DMS79 (cell line): ENCODE measurements at regions not wholly inside any gene's neighbourhood (a gene's known extent, or its start where the extent isn't known, plus 50 kb on each side); places are given as distances from the start of the nearest gene placed in this dataset.
"Not testable (repeated sequence)": the region's sequence is repeated elsewhere in the genome, so short reads cannot be mapped to it uniquely, and the experiment has no call there.

ENCODE experiments used
- DNase-seq: peaks from one replicate; lab custom pipeline; 2025; lab: John Stamatoyannopoulos, UW

- DNase-seq: no peak
These were observed 55.1 kb upstream of the STARD13 start for GRCh38 chr13:33340631-33341030.

DNA sequence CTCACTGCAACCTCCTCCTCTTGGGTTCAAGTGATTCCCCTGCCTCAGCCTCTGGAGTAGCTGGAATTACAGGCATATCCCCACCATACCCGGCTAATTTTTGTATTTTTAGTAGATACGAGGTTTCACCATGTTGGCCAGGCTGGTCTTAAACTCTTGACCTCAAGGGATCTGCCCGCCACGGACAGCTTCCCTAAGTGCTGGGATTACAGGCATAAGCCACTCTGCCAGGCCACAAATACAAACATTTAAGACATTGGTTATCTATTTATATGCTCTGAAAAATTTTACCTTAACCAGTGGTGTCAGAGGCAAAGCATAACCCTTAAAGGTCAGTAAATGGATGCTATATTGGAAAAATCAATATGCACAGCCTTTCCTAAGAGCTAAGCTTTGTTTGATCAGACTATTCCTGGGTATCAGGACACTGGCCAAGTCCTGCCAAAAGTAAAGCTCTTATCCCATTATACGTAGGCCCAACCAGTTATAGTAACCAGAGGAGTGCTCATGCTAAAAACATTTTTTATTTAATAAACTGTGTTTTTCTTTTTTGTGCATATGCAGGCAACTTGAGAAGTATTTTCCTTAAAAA, 56.4 kb upstream of the STARD13 start:
- DNase-seq: no peak

DNA sequence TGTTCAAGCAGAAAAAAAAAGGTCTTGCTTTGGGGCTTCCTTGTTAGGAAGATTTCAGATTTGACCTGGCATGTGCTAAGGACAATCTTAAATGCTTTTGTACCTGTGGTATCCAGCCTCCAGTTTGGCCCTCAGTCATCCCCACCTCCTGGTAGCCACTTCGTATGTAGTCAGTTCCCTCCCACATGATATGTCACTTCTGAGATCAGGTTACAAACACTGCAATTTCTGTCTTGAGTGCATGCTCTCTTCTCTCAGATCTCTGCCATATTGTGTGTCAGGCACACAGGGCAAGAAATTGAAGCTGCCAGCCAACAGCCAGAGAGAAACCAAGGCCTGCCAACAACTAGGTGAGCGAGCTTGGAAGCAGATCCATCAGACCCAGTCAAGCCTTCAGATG, 60.3 kb upstream of the STARD13 start:
- no peak for DNase-seq

DNA sequence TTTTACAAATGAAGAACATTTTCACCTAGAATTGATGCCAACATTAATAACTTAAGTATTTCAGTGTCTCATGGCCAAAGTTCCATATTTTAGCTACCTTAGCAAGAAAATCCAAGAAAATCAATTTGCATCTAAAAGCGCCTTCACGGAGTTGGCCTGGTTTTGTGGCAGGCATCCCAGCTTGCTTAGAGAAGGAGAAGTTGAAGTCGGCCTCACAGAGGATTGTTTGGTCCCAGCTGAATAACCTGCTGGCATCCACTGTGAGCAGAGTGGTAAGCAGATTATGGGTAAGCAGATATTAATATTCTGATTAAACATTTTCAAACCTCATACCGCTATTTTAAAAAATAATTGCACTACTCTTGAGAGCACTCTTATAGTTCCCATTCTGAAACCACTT, 62.3 kb upstream of the STARD13 start:
- no peak for DNase-seq

DNA sequence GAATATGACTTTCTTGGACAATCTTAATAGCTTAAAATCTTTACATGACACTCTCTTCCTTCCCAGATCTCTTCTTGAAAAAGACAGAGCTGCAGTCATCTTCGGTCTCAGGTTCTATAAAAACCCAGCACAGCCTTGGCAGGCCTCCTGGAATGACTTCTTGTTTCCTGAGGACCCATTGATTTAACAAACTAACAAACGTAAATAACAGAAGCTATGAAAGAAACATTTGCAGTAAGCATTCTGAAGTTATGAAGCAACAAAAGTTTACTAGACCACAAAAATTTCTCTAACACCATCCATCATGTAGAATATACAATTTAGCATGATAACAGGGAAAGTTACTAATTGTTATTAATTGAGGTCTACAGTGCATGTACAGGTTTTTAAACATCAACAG, 62.8 kb upstream of the STARD13 start:
- no peak for DNase-seq

- no peak for DNase-seq
These were observed 63.9 kb upstream of the STARD13 start for GRCh38 chr13:33349288-33349985.

DNA sequence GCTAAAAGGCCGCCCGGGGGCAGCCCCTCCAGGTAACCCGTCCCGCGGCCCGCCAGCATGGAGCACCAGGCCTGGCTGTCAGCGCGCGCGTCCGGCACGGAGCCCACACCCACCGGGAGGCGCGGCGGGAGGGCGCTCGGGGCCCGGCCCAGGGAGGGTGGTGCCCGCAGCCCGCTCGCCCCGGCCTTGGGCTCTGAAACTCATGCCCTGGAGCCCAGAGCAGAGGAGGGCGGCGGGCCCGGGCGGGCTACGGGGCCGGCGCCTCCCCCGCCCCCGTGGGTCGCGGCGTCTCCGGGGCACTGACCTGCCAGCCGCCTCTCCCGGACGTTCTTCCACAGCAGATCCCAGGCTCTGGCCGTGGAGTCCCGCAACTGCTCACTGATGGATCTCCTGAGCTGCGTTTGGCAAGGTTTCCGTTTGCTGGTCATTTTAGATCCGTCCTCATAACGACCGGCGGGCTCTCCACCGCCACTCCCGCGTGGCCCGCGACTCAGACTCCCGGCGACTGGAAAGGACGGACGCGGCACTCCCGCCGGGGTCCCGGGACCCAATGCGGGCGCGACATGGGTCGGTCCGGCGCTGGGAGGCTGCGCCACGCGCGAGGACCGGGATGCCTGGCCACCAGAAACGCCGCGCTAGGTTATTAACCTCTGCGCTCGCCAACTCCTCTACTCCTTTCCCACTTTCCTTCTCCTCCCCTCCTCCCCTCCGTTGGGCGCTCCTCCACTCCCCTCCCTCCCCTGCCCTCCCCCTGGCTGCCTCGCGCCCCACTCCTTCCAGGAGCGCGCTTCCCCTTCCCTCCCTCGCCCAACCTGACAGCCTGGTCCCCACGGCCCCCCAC, 64.7 kb upstream of the STARD13 start:
- DNase-seq: no peak

DNA sequence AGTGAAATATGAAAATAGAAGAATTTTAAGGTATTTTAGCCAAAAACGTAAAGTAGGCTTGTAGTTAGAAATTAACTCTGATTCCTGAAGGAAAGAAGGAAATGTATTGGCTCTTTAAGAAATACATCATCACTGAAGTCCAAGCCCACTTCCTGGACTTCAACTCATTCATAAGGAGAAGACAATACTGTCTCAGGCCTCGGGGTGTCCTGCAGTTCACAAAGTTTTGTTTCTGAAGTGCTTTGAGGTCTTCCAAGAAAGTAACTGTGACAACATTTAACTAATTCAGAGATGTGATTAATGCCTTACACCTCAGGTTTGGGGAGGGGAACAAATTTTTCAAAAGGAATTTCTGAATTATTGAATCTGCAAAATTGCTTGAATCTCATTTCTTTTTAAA, 65.8 kb upstream of the STARD13 start:
- no peak for DNase-seq

GRCh38 chr13:33352041-33352440, 66.5 kb upstream of the STARD13 start:
- no peak for DNase-seq

GRCh38 chr13:33352526-33352925, 67.0 kb upstream of the STARD13 start:
- no peak for DNase-seq

DNA sequence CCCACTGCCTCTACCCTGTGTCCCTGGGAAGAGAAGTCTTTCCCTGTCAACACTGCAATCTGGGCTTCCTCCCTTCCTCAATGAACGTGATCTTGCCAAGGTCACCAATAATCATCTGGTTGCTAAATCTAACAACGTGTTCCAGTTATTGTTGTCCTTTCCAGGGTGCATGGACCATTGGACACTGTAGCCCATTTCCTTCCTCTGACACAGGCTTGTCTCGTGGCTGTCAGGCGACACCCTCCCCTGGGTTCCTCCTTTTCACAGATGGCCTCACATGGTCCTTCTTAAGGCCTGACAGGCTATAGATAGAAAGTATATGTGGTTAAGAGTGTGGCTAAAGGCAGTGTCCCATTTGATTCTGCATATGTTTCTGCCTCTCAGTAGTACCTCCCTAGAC, 67.7 kb upstream of the STARD13 start:
- no peak for DNase-seq

DNA sequence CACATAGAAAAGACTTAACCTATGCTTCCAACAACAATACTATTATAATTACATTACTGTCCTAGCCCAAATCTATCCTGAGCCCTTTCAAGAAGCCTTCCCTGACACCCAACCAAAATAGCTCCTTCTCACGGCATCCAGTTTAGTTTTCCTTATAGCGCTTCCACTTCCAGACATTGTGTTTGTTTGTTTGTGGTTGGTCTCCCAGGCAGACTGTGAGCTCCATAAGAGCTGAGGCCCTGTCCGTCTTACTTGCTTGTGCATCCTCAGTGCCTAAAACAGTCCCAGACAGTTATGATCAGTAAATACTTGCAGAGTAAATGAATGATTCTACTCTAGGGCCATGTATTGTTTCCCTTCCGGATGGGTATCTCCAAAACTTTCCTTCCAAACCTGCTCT, 68.1 kb upstream of the STARD13 start:
- no peak for DNase-seq

GRCh38 chr13:33355201-33355895, 69.8 kb upstream of the STARD13 start:
- no peak for DNase-seq

DNA sequence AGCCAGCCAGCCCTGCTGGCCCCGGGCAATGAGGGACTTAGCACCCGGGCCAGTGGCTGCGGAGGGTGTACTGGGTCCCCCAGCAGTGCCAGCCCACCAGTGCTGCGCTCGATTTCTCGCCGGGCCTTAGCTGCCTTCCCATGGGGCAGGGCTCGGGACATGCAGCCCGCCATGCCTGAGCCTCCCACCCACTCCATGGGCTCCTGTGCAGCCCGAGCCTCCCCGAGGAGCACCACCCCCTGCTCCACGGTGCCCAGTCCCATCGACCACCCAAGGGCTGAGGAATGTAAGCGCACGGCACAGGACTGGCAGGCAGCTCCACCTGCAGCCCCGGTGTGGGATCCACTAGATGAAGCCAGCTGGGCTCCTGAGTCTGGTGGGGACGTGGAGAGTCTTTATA, 72.5 kb upstream of the STARD13 start:
- not testable (repeated sequence) for DNase-seq

DNA sequence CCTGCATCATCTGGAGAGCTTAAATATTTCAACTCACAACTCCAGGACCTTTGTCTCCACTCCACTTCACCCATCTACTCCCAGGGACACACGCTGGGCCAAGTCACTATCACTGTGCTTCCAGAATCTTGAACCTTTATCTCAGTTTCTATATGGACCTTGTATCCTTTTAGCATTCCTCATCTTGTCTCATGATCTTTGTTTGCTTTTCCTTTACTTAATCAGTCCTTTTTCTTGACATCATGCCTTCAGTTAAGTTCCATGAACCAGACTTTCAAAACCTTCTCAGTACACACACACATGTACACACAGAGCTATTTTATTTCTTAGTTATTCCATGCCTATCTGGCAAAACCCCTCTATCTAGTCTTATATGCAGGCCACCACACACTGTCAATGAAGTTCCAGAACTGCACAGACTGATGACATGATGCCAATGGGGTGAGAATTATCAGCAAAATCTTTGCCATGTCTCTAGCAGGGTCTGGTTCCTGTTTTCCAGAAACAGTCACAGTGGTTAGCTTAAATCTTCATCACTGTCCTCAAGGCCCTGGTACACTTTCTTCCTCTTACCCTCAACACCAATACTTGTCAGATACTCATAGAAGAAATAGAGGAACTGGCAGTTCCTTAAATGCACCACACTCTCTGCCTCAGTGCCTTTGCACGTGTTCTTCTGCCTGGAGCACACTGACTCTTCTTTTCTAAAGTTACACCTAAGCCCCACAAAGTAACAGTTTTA, 77.6 kb upstream of the STARD13 start:
- no peak for DNase-seq

GRCh38 chr13:33364192-33364591, 78.6 kb upstream of the STARD13 start:
- no peak for DNase-seq

- no peak for DNase-seq
These were observed 81.0 kb upstream of the STARD13 start for GRCh38 chr13:33366469-33367062.

DNA sequence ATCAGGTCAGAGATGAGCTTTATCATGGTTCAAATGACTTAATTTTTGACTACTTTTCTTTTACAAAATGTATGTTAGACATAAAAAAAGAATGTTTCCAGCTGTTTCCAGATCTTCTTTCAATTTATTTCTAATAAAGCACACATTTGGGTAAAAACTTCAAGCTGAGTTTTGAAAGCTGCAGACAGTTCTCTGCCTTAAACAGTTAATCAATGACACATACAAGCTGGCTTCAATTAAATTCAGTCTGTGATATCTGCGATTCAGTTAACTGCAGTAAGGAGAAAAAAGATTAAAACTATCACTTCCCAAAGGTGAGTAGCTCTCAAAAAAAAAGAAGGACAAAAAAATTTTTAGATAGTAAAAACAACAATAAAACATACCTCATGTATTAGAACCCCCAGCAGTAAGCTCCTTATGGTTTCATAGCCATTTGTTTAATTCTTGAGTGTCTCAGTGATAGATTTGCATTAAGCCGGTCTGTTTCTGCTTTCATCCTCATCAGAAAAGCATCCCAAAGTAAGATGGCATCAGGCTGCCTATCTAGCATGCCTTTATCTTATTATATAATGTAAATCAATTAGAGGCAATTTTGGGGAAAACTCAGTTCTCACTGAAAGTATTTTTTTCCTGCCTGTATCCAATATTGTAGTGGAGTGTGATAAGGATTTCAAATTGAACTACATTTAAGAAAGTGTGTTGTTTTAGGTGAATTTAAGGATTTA, 81.8 kb upstream of the STARD13 start:
- no peak for DNase-seq

GRCh38 chr13:33367926-33368325, 82.4 kb upstream of the STARD13 start:
- no peak for DNase-seq

DNA sequence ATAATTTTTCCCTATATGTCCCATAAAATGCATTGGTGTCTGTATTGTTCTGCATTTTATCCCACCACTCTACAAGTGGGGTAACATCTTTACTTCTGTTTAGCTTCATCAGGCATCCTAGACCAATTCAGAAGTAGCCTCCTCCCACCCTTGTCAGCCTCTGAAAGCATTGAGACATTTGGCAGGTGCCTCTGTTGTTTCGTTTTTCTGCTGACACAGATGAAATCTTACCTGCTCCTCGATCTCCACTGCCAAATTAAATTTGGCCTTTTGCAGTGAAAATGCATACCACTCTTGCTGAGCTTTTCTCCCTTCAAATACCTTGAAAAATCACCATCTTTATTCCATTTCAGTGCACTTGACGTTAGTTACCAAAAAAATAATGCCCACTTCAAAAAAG, 83.5 kb upstream of the STARD13 start:
- DNase-seq: peak; percentile 99
